ENCODE measurements at regions not wholly inside any gene's neighbourhood (a gene's known extent, or its start where the extent isn't known, plus 50 kb on each side); places are given as distances from the start of the nearest gene placed in this dataset.

DNA sequence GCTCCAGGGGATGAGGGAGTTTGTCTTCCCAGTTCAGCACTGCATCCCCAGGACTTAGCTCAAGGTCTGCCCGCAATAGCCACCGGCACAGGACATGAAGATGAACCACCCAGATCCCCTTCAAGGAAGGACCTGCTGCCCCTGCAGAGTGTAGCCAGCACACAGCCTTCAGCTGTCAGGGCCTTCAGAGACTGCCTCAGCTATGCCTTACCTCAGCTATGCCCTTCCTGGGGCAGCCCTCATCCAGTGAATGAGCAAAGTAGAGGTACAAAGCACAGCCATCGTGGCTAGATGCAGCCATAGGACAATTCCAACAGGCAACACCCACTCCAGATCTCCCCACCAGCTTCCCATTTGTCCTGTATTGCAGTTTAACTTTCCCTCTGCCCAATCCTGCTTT, 291.2 kb upstream of the STT3B start:
- no peak for DNase-seq (ENCODE audit: low read depth, low spot score)
- in situ Hi-C loops (cut with HindIII; ENCODE audit: low pct_unique_long_range_greater_than_20kb, low sequenced_read_pairs) = no loop called here

DNA sequence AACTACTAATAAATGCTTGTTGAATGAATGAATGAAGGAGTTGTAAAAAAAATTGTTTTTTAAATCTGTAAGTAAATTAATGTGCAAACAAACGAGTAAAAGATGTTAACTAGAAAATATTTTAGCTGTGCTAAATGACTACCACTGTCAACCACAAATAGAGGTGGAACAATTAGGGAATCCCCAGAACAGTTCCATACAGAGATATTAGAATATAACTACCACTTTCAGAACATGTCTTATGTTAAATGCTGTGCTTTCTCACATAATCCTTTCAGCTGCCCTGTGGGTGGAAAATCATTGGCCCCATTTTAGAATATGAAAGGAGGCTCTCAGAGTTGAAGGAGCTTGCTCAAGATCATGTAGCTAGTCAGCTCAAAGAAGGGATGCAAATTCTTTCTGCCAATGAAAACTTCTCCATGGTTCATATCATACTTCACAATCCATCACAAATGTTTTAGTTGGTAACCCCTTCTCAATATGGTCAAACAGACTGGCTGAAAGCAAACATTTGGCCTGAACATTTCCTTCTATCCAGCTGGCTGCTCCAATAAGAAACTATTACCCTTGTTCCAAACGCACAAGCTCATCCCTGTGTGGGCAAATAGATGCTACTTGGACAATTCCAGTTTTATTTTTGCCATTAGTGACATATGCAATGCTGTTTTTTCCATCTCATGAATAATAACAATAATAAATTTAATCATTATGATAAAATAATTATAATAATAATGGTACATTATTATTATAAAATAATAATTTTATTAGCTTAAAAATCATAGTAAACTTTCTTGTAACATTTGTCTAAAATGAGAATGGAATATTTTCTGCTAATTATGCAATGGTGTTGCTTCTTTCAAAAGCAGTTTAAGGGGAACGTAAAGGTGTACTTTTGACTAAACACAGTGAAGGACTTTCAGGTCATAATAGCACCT, 290.4 kb upstream of the STT3B start:
- no peak for DNase-seq (ENCODE audit: low read depth, low spot score)
- in situ Hi-C loops (cut with HindIII; ENCODE audit: low pct_unique_long_range_greater_than_20kb, low sequenced_read_pairs) = no loop called here

DNA sequence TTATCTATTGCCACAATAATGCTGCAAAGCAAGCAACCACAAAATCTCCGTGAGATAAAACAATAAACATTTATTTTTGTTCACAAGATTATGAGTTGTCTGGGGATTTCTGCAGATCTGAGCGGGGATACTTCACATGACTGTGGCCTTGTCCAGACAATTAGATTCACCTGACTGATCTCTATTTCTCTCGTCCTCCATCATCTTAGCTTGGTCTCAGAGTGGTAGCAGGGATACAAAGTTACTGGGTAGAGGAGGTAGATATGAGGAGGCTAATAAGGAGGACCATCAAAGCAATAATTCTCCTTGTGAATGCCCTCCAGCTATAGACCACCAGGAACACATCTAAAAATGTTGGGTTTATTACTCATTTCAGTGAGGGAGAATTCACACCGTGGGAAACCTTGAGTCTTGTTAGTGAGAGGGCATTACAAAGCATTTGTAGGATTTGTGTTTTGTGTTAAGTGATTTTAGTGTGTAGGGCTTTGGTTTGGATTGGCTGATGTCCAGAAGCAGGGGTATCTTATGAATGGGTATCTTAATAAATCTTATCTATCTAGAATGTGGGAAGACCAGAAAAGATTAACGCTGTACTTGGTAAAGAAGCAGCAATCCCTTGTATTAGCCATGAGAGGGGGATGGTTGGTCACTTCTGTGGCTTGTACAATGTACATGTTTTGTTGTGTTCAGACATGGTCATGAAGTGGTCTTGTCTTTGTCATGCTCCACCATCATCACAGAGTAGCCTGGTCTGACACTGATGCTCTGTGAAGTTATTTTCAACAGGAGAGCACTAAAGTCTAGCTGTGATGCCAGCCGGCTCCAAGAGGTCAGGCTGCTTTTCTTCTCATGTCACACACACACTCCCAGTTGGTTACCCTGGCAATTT, 287.6 kb upstream of the STT3B start:
- in situ Hi-C loops (cut with HindIII; ENCODE audit: low pct_unique_long_range_greater_than_20kb, low sequenced_read_pairs) = no loop called here

GRCh38 chr3:31246293-31247062, 286.2 kb upstream of the STT3B start:
- in situ Hi-C loops (cut with HindIII; ENCODE audit: low pct_unique_long_range_greater_than_20kb, low sequenced_read_pairs) = no loop called here
- no peak for DNase-seq (ENCODE audit: low read depth, low spot score)

More for the DNA sequence above, 287.6 kb upstream of the STT3B start:
- DNase-seq (ENCODE audit: low read depth, low spot score) = peak; percentile 26

GRCh38 chr3:31247063-31247447, 285.7 kb upstream of the STT3B start:
- in situ Hi-C loops (cut with HindIII; ENCODE audit: low pct_unique_long_range_greater_than_20kb, low sequenced_read_pairs) = no loop called here

DNA sequence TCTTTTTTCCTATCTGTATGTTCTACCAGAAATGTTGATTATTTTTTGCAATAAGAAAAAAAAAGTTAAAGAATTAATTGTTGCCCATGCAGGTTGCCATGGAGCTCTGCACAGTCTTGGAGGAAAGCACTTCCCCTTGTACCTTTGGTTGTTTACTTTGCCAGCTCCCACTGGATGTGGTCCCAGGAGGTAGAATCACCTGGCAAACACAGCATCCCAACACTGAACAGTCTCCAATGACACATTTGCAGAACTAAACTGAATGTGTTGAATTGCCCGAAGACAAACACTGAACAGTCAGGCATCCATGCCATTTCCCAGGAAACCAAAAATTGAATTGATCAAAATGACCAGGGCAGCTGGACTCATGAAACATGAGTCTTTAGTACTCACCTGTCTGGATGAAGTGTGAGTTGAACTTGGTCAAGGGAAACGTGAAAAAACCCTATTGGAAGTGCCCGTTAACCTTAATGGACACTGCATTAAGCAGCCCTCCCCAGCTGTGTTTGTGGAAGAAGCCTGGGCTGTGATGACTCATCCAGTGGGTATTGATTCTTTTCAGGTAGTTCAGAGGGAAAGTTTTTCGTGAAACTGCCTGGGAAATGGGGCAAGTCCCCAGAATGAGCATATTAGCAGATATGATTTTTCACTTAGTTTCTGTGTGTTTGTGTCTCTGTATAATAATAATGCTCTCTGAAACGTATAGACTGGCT, 284.7 kb upstream of the STT3B start:
- no peak for DNase-seq (ENCODE audit: low read depth, low spot score)
- in situ Hi-C loops (cut with HindIII; ENCODE audit: low pct_unique_long_range_greater_than_20kb, low sequenced_read_pairs) = no loop called here

More at GRCh38 chr3:31247063-31247447, 285.7 kb upstream of the STT3B start:
- DNase-seq (ENCODE audit: low read depth, low spot score) = no peak

- in situ Hi-C loops (cut with HindIII; ENCODE audit: low pct_unique_long_range_greater_than_20kb, low sequenced_read_pairs) = no loop called here
- DNase-seq (ENCODE audit: low read depth, low spot score) = no peak
Observed at GRCh38 chr3:31248563-31248992, 284.1 kb upstream of the STT3B start.

- in situ Hi-C loops (cut with HindIII; ENCODE audit: low pct_unique_long_range_greater_than_20kb, low sequenced_read_pairs) = no loop called here
Observed at GRCh38 chr3:31249545-31249944, 283.2 kb upstream of the STT3B start.

DNA sequence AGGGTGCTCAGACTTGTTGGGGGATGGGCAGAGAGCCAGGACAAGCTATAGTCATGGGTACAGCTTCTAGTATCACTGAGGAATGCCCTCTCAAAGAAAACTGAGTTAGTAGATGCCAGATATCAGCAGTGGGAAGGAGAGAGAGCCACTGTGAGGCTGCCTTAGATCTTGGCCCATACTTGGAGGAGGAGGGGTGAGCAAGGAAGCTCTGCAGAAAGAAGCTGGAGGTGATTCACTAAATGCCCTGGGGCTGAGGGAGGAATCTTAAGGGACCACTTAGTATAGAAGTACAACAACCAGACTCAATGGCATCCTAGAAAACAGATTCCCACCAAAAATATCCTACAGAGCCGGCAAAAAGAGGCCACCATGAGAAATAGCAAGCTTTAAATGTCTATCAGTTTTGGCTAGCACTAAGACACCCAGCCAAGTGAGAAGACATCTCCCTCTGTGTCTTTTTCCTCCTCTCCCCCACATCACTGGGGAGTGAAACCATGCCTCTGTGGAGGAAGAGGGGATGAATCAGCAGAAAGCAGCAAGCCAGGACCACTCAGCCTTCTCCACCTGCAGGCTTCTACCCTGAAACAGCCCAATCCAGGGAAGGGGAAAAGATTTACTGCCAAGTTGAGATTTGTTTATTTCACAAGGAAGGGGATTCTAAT, 282.5 kb upstream of the STT3B start:
- in situ Hi-C loops (cut with HindIII; ENCODE audit: low pct_unique_long_range_greater_than_20kb, low sequenced_read_pairs) = no loop called here
- DNase-seq (ENCODE audit: low read depth, low spot score) = no peak

More at GRCh38 chr3:31249545-31249944, 283.2 kb upstream of the STT3B start:
- no peak for DNase-seq (ENCODE audit: low read depth, low spot score)

- in situ Hi-C loops (cut with HindIII; ENCODE audit: low pct_unique_long_range_greater_than_20kb, low sequenced_read_pairs) = no loop called here
- DNase-seq (ENCODE audit: low read depth, low spot score) = no peak
Observed at GRCh38 chr3:31251083-31251482, 281.6 kb upstream of the STT3B start.

DNA sequence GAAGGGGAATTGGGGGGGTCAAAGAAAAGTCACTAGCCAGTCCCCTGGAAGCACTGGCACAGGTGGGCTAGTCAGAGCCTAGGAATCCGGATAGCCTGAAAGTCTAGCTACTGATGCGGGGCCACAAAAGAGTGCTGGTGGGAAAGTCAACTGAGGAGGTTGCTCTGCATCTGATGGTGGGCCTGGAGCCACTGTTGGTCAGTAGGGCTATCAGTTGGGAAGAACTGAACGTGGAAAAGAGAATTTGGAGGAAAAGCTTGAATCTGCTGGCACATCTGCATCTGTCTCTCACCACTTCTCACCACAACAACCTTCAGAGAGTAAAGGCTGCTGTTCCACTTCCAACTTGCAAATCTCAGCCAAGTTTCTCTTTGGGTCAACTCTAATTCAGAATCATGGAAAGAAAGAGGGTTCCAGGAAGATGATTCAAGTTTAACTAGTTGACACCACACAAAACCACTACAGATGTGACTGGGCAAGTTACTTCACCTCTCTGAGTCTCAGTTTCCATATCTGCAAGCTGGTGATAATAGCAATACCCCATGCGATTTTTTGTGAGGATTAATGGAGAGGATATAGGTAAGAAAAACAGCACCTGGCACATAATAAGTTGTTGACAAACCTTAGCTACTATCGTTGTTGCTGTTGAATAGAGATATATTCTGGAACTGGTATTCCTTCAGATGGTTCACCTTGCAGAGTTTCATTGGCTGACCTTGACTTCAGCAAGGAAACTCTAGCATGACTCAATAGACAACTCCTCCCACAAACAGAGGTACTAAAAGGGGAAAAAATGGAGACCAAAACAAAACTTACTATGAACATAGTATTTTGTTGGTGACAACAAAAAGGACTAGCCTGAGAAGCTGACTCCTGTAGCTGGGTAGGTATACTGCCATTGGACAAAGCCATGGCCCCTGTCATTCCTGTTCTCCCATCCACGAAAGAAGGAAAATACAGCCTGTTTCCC, 280.2 kb upstream of the STT3B start:
- in situ Hi-C loops (cut with HindIII; ENCODE audit: low pct_unique_long_range_greater_than_20kb, low sequenced_read_pairs) = no loop called here
- no peak for DNase-seq (ENCODE audit: low read depth, low spot score)

GRCh38 chr3:31253782-31254181, 278.9 kb upstream of the STT3B start:
- in situ Hi-C loops (cut with HindIII; ENCODE audit: low pct_unique_long_range_greater_than_20kb, low sequenced_read_pairs) = no loop called here
- DNase-seq (ENCODE audit: low read depth, low spot score) = no peak

DNA sequence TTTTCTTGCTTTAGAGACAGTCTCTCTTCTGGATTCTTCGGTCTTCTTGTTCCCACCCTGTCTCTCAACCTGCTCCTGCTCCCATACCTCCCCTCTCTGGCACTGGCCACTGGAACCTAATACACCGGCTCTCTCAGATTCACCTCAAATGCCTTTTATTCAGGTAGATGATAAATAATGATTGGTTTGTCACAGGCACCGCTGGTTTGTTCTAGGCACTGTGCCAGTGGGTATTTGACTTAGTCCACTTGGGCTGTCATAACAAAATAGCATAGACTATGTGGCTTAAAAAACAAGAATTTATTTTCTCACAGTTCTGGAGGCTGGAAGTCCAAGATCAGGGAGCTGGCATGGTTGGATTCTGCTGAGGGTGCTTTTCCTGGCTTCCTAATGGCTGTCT, 278.2 kb upstream of the STT3B start:
- in situ Hi-C loops (cut with HindIII; ENCODE audit: low pct_unique_long_range_greater_than_20kb, low sequenced_read_pairs) = no loop called here

GRCh38 chr3:31255007-31255581, 277.6 kb upstream of the STT3B start:
- no peak for DNase-seq (ENCODE audit: low read depth, low spot score)
- in situ Hi-C loops (cut with HindIII; ENCODE audit: low pct_unique_long_range_greater_than_20kb, low sequenced_read_pairs) = no loop called here

More for the DNA sequence above, 278.2 kb upstream of the STT3B start:
- no peak for DNase-seq (ENCODE audit: low read depth, low spot score)

DNA sequence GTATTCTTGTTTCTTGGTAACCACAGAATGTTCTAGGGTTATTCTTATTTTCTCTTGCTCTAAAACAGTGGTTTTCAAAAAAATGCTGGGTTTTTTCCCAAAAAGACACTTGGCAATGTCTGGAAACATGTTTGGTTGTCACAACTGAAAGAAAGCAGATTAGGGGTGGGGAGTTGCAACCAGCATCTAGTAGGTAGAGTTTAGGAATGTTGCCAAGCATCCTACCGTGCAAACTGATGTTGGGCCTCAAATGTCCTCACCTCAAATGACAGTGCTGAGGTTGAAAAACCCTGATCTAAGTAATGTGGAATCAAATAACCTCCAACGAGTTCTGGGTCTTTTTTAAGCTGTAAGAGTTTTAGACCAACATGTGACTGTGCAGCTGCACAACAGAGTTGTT, 270.5 kb upstream of the STT3B start:
- no peak for DNase-seq (ENCODE audit: low read depth, low spot score)
- in situ Hi-C loops (cut with HindIII; ENCODE audit: low pct_unique_long_range_greater_than_20kb, low sequenced_read_pairs) = no loop called here
